ENCODE measurements at regions not wholly inside any gene's neighbourhood (a gene's known extent, or its start where the extent isn't known, plus 50 kb on each side); places are given as distances from the start of the nearest gene placed in this dataset.

DNA sequence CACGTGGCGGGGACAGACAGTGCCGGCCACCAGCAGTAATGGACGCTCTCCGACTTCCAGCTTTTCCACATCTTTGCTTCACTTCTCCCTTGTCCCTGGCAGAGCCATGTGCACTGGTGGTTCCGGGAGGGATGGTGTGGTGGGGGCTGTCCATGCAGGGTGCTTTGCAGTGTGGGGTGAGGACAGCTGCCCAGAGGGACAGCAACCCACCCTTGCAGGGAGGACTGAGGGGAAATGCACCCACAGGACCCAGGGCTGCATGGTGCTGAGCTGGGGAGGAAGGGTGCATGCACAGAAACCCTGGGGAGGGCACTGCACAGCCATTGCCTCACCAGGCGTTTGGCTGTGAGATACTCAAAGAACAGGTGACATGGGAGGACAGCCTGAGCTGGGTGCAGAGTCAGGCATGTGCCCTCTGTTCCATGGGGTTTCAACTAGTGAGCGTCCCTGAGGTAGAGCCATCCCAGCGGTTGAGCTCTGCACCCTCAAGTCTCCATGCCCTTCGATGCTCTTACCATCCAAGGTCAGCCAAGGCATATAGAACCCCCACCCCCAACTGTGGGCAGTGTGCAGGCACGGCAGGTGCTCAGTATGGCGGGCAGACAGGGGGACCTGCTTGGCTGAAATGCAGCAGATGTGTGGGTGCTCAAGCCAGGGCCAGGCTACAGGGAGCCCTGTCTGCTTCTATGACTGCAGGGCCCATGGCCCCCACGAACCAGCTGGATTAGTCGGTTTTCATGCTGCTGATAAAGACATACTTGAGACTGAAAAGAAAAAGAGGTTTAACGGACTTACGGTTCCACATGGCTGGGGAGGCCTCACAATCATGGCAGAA is 239.7 kb downstream of the TTLL2 start:
- no peaks in the 10 kb centered on the region for H3K79me2 ChIP-seq (ENCODE audit: insufficient read depth, low read depth, low read length)
- no peak overlapping the region for H3K4me3 ChIP-seq (ENCODE audit: low read depth, low read length, poor library complexity, severe bottlenecking)
- no peaks in the 10 kb centered on the region for H3K9me2 ChIP-seq (ENCODE audit: insufficient read depth, low read length)
- no peaks in the 10 kb centered on the region for H3K36me3 ChIP-seq (ENCODE audit: insufficient read depth, low read length)
- no TSS peak for BruUV-seq (replicated peaks)
- no peak overlapping the region for H3K27ac ChIP-seq (ENCODE audit: low read depth, low read length, poor library complexity, severe bottlenecking)
- H3K4me2 ChIP-seq (ENCODE audit: low read length): no peak overlapping the region
- no peak for TF ChIP-seq EZH2phosphoT487 (IDR thresholded peaks at IDR 0.05; ENCODE audit: borderline replicate concordance, low read depth, low read length)
- TF ChIP-seq, protein P1, sequence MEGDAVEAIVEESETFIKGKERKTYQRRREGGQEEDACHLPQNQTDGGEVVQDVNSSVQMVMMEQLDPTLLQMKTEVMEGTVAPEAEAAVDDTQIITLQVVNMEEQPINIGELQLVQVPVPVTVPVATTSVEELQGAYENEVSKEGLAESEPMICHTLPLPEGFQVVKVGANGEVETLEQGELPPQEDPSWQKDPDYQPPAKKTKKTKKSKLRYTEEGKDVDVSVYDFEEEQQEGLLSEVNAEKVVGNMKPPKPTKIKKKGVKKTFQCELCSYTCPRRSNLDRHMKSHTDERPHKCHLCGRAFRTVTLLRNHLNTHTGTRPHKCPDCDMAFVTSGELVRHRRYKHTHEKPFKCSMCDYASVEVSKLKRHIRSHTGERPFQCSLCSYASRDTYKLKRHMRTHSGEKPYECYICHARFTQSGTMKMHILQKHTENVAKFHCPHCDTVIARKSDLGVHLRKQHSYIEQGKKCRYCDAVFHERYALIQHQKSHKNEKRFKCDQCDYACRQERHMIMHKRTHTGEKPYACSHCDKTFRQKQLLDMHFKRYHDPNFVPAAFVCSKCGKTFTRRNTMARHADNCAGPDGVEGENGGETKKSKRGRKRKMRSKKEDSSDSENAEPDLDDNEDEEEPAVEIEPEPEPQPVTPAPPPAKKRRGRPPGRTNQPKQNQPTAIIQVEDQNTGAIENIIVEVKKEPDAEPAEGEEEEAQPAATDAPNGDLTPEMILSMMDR (conservative IDR thresholded peaks at IDR 0.05; ENCODE audit: low read length): no peak
- intact Hi-C loops (cut with micrococcal nuclease; ENCODE audit: unreplicated experiment): no loop called here
- no peaks in the 10 kb centered on the region for H4K20me1 ChIP-seq (ENCODE audit: insufficient read depth, low read length)
- H3K4me1 ChIP-seq (ENCODE audit: insufficient read depth, low read length, poor library complexity, severe bottlenecking): no peaks in the 10 kb centered on the region
- DNase-seq (ENCODE audit: low spot score): no peak
- no peak overlapping the region for H2AFZ ChIP-seq (ENCODE audit: low read length)
- ChIA-PET POLR2A (interaction anchor here (0.6 kb wide), 1 partner anchor 60 kb away, joined by 3 read pairs; no protein-coding TSS in a partner anchor), CTCF (ENCODE audit: unreplicated experiment) (no interaction called here)
- H3K9me3 ChIP-seq (ENCODE audit: low read length): no peaks in the 10 kb centered on the region

DNA sequence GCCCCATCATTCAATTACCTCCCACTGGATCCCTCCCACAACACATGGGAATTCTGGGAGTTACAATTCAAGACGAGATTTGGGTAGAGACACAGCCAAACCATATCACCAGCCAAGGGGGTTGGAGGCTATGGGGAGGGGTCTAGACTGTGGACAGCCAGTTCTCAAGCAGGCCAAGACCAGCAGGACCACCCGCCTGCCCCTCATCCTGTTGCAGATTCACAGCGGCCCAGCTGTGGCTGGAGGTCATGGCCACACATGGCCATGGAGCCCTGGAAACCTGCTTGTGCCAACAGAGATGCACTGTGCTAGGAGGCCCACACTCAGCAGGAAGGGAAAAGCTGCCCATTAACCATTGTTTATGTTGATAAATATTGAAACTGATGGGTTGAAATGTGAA is 240.5 kb downstream of the TTLL2 start:
- Histone ChIP-seq H3K4me3 (ENCODE audit: low read depth, low read length, poor library complexity, severe bottlenecking) (no peak overlapping the region), H3K4me1 (ENCODE audit: insufficient read depth, low read length, poor library complexity, severe bottlenecking) (no peaks in the 10 kb centered on the region), H4K20me1 (ENCODE audit: insufficient read depth, low read length) (no peaks in the 10 kb centered on the region), H3K79me2 (ENCODE audit: insufficient read depth, low read depth, low read length) (no peaks in the 10 kb centered on the region), H3K27ac (ENCODE audit: low read depth, low read length, poor library complexity, severe bottlenecking) (no peak overlapping the region), H3K9me3 (ENCODE audit: low read length) (no peaks in the 10 kb centered on the region), H2AFZ (ENCODE audit: low read length) (no peak overlapping the region), H3K4me2 (ENCODE audit: low read length) (no peak overlapping the region), H3K36me3 (ENCODE audit: insufficient read depth, low read length) (no peaks in the 10 kb centered on the region), H3K9me2 (ENCODE audit: insufficient read depth, low read length) (no peaks in the 10 kb centered on the region)
- BruUV-seq (replicated peaks): no TSS peak
- TF ChIP-seq, protein P1 (conservative IDR thresholded peaks at IDR 0.05; ENCODE audit: low read length): no peak
- no peak for TF ChIP-seq EZH2phosphoT487 (IDR thresholded peaks at IDR 0.05; ENCODE audit: borderline replicate concordance, low read depth, low read length)
- no peak for DNase-seq (ENCODE audit: low spot score)
- ChIA-PET POLR2A (no interaction called here), CTCF (ENCODE audit: unreplicated experiment) (no interaction called here)
- intact Hi-C loops (cut with micrococcal nuclease; ENCODE audit: unreplicated experiment): no loop called here

DNA sequence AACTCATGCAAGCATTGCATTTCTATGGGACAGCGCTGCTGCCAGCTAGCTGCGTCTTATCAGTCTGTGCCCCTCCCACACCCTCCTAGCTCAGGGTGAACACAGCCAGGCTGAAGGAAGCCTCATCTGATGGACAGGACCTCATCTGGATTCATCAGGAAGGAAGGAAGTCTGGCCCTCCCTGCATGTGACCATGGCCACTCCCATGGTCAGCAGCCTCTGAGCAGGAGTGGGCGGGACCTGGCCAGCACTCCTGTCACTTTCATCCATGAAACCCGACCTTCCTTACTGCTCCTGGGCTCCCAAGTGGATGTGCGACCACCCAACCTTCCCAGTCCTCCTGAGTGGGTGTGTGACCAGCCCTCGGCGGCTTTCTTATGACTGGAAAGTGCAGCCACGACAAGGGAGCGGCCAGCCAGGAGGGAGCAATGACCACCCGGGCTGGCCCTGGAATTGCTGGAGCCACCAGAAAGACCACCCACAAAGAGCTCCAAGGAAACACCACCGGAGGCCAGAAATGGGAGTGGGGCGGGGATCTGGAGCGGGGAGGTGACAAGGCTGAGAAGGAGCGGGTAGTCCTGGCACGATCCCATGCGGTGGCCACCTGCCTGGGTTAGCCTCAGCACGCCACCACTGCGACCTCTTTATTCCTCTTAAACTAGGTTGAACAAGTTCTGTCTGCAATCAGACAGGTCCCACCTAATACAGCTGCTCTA is 241.2 kb downstream of the TTLL2 start:
- H3K36me3 ChIP-seq (ENCODE audit: insufficient read depth, low read length): no peaks in the 10 kb centered on the region
- no peak for DNase-seq (ENCODE audit: low spot score)
- H3K9me3 ChIP-seq (ENCODE audit: low read length): no peaks in the 10 kb centered on the region
- no peak overlapping the region for H3K4me2 ChIP-seq (ENCODE audit: low read length)
- TF ChIP-seq, protein P1 (conservative IDR thresholded peaks at IDR 0.05; ENCODE audit: low read length): no peak
- no peak for TF ChIP-seq EZH2phosphoT487 (IDR thresholded peaks at IDR 0.05; ENCODE audit: borderline replicate concordance, low read depth, low read length)
- H3K9me2 ChIP-seq (ENCODE audit: insufficient read depth, low read length): no peaks in the 10 kb centered on the region
- POLR2A ChIA-PET: interaction anchor here (0.6 to 0.7 kb wide), 2 partner anchors 309 to 320 kb away, joined by 3 to 4 read pairs; no protein-coding TSS in a partner anchor
- intact Hi-C loops (cut with micrococcal nuclease; ENCODE audit: unreplicated experiment): no loop called here
- CTCF ChIA-PET (ENCODE audit: unreplicated experiment): no interaction called here
- no TSS peak for BruUV-seq (replicated peaks)
- H2AFZ ChIP-seq (ENCODE audit: low read length): no peak overlapping the region
- H3K4me3 ChIP-seq (ENCODE audit: low read depth, low read length, poor library complexity, severe bottlenecking): no peak overlapping the region
- H4K20me1 ChIP-seq (ENCODE audit: insufficient read depth, low read length): no peaks in the 10 kb centered on the region
- no peaks in the 10 kb centered on the region for H3K4me1 ChIP-seq (ENCODE audit: insufficient read depth, low read length, poor library complexity, severe bottlenecking)
- no peak overlapping the region for H3K27ac ChIP-seq (ENCODE audit: low read depth, low read length, poor library complexity, severe bottlenecking)
- H3K79me2 ChIP-seq (ENCODE audit: insufficient read depth, low read depth, low read length): no peaks in the 10 kb centered on the region
